Mesendoderm (in vitro differentiated cells): ENCODE measurements at regions not wholly inside any gene's neighbourhood (a gene's known extent, or its start where the extent isn't known, plus 50 kb on each side); places are given as distances from the start of the nearest gene placed in this dataset.
"Not testable (repeated sequence)": the region's sequence is repeated elsewhere in the genome, so short reads cannot be mapped to it uniquely, and the experiment has no call there.

Experiments used
- DNase-seq: peaks from one replicate; pipeline ENCODE4 v3.0.0; 2013
- H2AK5ac ChIP-seq: 2 replicates; pipeline ENCODE4 v1.6.1; 2013; ENCODE audit warnings: low read length, inconsistent platforms
- H2BK120ac ChIP-seq: 2 replicates; pipeline ENCODE4 v1.6.1; 2013; ENCODE audit warnings: low read depth, mild to moderate bottlenecking, low read length, moderate library complexity, mixed read lengths
- H2BK15ac ChIP-seq: replicated peaks from 2 replicates; pipeline ENCODE4 v1.6.1; 2013; ENCODE audit warnings: low read depth, mild to moderate bottlenecking, moderate library complexity
- H2BK5ac ChIP-seq: 2 replicates; pipeline ENCODE4 v1.6.1; 2013; ENCODE audit warnings: low read length, inconsistent platforms
- H3K18ac ChIP-seq: 2 replicates; pipeline ENCODE4 v1.6.1; 2013; ENCODE audit warnings: mild to moderate bottlenecking, low read length, mixed read lengths
- H3K23ac ChIP-seq: one replicate; pipeline ENCODE4 v1.6.1; 2013; ENCODE audit warnings: low read length
- H3K27ac ChIP-seq: 2 replicates; pipeline ENCODE4 v1.5.1; 2013; ENCODE audit warnings: low read depth, mild to moderate bottlenecking, inconsistent platforms, low read length, moderate library complexity
- H3K27me3 ChIP-seq: 2 replicates; pipeline ENCODE4 v1.6.1; 2013; ENCODE audit warnings: low read length, control low read depth, mild to moderate bottlenecking, inconsistent platforms; ENCODE audit not compliant: insufficient read depth, poor library complexity
- H3K36me3 ChIP-seq: 2 replicates; pipeline ENCODE4 v1.6.1; 2013; ENCODE audit warnings: low read length, inconsistent platforms; ENCODE audit not compliant: control insufficient read depth, insufficient read depth
- H3K4ac ChIP-seq: one replicate; pipeline ENCODE4 v1.6.1; 2013; ENCODE audit warnings: low read depth, mild to moderate bottlenecking, low read length, moderate library complexity
- H3K4me1 ChIP-seq: 2 replicates; pipeline ENCODE4 v1.6.1; 2013; ENCODE audit warnings: low read depth, low read length, inconsistent platforms; ENCODE audit not compliant: control insufficient read depth
- H3K4me2 ChIP-seq: 2 replicates; pipeline ENCODE4 v1.6.1; 2013; ENCODE audit warnings: low read length
- H3K4me3 ChIP-seq: 2 replicates; pipeline ENCODE4 v1.5.1; 2013; ENCODE audit warnings: mild to moderate bottlenecking, low read length
- H3K56ac ChIP-seq: one replicate; pipeline ENCODE4 v1.6.1; 2013; ENCODE audit warnings: low read length
- H3K79me1 ChIP-seq: 2 replicates; pipeline ENCODE4 v1.6.1; 2013; ENCODE audit warnings: low read length, inconsistent platforms
- H3K79me2 ChIP-seq: 2 replicates; pipeline ENCODE4 v1.6.1; 2013; ENCODE audit warnings: mild to moderate bottlenecking, low read length; ENCODE audit not compliant: control insufficient read depth, insufficient read depth
- H3K9ac ChIP-seq: 2 replicates; pipeline ENCODE4 v1.6.1; 2013; ENCODE audit warnings: low read length, inconsistent platforms
- H4K5ac ChIP-seq: one replicate; pipeline ENCODE4 v1.6.1; 2013; ENCODE audit warnings: low read length
- H4K8ac ChIP-seq: one replicate; pipeline ENCODE4 v1.6.1; 2013; ENCODE audit warnings: low read depth, mild to moderate bottlenecking, control low read depth, low read length, moderate library complexity
- WGBS: extraction: QIAGEN DNeasy Blood & Tissue Kit; methylation state at CpG from one replicate; pipeline ENCODE4 v1.1.7; 2013; ENCODE audit warnings: low lambda C conversion rate, missing lambda C conversion rate; ENCODE audit not compliant: insufficient coverage; ENCODE audit errors: extremely low coverage; 5-methylcytosine and 5-hydroxymethylcytosine counted together

DNA sequence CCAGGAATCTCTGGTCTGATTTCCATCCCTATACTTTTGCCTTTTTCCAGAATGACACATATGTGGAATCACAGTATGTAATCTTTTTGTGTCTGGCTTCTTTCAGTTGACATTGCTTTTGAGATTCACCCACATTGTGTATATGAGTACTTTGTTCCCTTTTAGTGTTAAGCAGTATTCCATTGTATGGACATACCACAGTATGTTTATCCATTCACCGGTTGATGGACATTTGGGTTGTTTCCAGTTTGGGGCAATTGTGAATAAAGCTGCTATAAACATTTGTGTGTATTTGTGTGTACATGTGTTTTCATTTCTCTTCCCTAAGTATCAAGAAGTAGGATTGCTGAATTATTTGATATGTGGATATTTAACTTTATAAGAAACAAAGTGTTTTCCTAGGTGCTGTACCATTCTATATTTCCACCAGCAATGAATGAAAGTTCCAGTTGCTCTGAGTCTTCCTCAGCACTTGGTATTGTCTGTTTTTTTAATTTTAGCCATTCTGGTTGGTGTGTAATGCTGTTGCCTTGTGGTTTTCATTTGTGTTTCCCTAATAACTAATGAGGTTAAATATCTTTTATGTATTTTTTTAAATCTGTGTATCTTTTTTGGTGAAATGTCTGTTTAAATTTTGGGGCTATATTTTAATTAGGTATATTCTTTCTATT, 203.5 kb upstream of the HAAO start:
- Histone ChIP-seq H2BK120ac (no peak overlapping the region), H3K27me3 (no peaks in the 10 kb centered on the region), H3K4ac (no peak overlapping the region), H3K9ac (no peak overlapping the region), H2BK5ac (no peak overlapping the region), H3K79me2 (no peaks in the 10 kb centered on the region), H3K4me3 (no peak overlapping the region), H3K36me3 (no peaks in the 10 kb centered on the region), H3K23ac (no peak overlapping the region), H2AK5ac (no peak overlapping the region), H2BK15ac (no peak overlapping the region), H3K79me1 (no peaks in the 10 kb centered on the region), H3K18ac (no peak overlapping the region), H3K4me1 (no peaks in the 10 kb centered on the region), H3K4me2 (no peak overlapping the region), H4K5ac (no peak overlapping the region), H3K56ac (no peak overlapping the region), H4K8ac (no peak overlapping the region), H3K27ac (no peak overlapping the region)
- WGBS: no CpG with 5 or more reads among the region's 1 CpG
- DNase-seq: no peak

GRCh38 chr2:42989283-42990081, 197.1 kb upstream of the HAAO start:
- H3K23ac ChIP-seq, H4K8ac ChIP-seq, DNase-seq, H3K56ac ChIP-seq, H3K27ac ChIP-seq, H2AK5ac ChIP-seq, H3K4ac ChIP-seq, H3K4me2 ChIP-seq, H3K18ac ChIP-seq, H3K27me3 ChIP-seq, H3K4me3 ChIP-seq, H3K9ac ChIP-seq, H4K5ac ChIP-seq, H3K4me1 ChIP-seq, H2BK5ac ChIP-seq, H2BK15ac ChIP-seq, H3K79me2 ChIP-seq, H2BK120ac ChIP-seq, H3K36me3 ChIP-seq, H3K79me1 ChIP-seq: not testable (repeated sequence)
- no CpG with 5 or more reads among the region's 37 CpGs for WGBS

GRCh38 chr2:42988055-42988454, 195.7 kb upstream of the HAAO start:
- not testable (repeated sequence) for H3K79me2 ChIP-seq, H3K18ac ChIP-seq, H3K27ac ChIP-seq, DNase-seq, H3K9ac ChIP-seq, H2BK5ac ChIP-seq, H3K4me3 ChIP-seq, H3K79me1 ChIP-seq, H3K23ac ChIP-seq, H4K5ac ChIP-seq, H3K4me2 ChIP-seq, H3K27me3 ChIP-seq, H2AK5ac ChIP-seq, H3K4ac ChIP-seq, H2BK15ac ChIP-seq, H3K36me3 ChIP-seq, H3K56ac ChIP-seq, H4K8ac ChIP-seq, H3K4me1 ChIP-seq, H2BK120ac ChIP-seq
- WGBS: no CpG with 5 or more reads among the region's 4 CpGs

DNA sequence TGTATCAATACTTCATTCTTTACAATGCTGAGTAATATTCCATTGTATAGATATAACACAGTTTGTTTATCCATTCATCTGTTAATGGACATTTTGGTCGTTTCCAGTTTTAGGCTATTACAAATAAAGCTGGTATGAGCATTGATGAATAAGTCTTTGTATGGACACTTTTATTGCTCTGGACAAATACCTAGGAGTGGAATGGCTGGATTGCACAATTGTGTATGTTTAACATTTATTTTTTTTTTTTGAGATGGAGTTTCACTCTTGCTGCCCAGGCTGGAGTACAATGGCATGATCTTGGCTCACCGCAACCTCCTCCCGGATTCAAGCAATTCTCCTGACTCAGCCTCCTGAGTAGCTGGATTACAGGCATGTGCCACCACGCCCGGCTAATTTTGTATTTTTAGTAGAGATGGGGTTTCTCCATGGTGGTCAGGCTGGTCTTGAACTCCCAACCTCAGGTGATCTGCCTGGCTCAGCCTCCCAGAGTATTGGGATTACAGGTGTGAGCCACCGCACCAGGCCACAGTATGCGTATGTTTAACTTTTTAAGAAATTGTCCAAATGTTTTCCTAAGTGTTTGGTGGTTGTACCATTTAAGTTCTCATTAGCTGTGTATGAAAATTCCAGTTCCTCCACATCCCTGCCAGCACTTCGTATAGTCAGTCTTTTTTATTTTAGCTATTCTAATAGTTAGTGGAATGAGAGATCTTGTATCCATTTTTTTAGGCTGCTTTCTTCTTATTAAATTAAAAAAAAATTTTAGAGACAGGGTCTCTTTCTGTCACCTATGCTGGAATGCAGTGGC, 194.9 kb upstream of the HAAO start:
- H3K79me1 ChIP-seq: no peaks in the 10 kb centered on the region
- H2BK120ac ChIP-seq: no peak overlapping the region
- H3K27ac ChIP-seq: no peak overlapping the region
- H3K4me1 ChIP-seq: peaks cover 2% of the 10 kb centered on the region
- no peak overlapping the region for H3K4ac ChIP-seq
- no peak overlapping the region for H3K4me2 ChIP-seq
- no peak overlapping the region for H4K5ac ChIP-seq
- no peak overlapping the region for H3K4me3 ChIP-seq
- no peak overlapping the region for H4K8ac ChIP-seq
- H3K56ac ChIP-seq: no peak overlapping the region
- WGBS: no CpG with 5 or more reads among the region's 8 CpGs
- H3K36me3 ChIP-seq: no peaks in the 10 kb centered on the region
- no peak overlapping the region for H3K18ac ChIP-seq
- no peak overlapping the region for H2AK5ac ChIP-seq
- peak overlapping the region; percentile 64 for H2BK15ac ChIP-seq
- no peak for DNase-seq
- H2BK5ac ChIP-seq: no peak overlapping the region
- H3K9ac ChIP-seq: no peak overlapping the region
- H3K79me2 ChIP-seq: no peaks in the 10 kb centered on the region
- H3K27me3 ChIP-seq: no peaks in the 10 kb centered on the region
- no peak overlapping the region for H3K23ac ChIP-seq

- WGBS: no CpG with 5 or more reads among the region's 6 CpGs
- peaks cover 2% of the 10 kb centered on the region for H3K4me1 ChIP-seq
- H3K4me3 ChIP-seq: no peak overlapping the region
- H3K27ac ChIP-seq: no peak overlapping the region
- H3K56ac ChIP-seq: no peak overlapping the region
- H4K8ac ChIP-seq: no peak overlapping the region
- H2BK5ac ChIP-seq: no peak overlapping the region
- H2AK5ac ChIP-seq: no peak overlapping the region
- H2BK15ac ChIP-seq: no peak overlapping the region
- H3K36me3 ChIP-seq: no peaks in the 10 kb centered on the region
- H3K27me3 ChIP-seq: no peaks in the 10 kb centered on the region
- H2BK120ac ChIP-seq: no peak overlapping the region
- H3K23ac ChIP-seq: no peak overlapping the region
- no peak overlapping the region for H3K18ac ChIP-seq
- DNase-seq: no peak
- no peak overlapping the region for H3K9ac ChIP-seq
- H4K5ac ChIP-seq: no peak overlapping the region
- no peak overlapping the region for H3K4ac ChIP-seq
- H3K79me1 ChIP-seq: no peaks in the 10 kb centered on the region
- H3K4me2 ChIP-seq: no peak overlapping the region
- H3K79me2 ChIP-seq: no peaks in the 10 kb centered on the region
Measured at GRCh38 chr2:42984617-42985016, 192.2 kb upstream of the HAAO start.
